Right hindlimb (tissue), 1 donor: ENCODE measurements at regions not wholly inside any gene's neighbourhood (a gene's known extent, or its start where the extent isn't known, plus 50 kb on each side); places are given as distances from the start of the nearest gene placed in this dataset.

ENCODE experiments used
- DNase-seq: peaks from one replicate; pipeline ENCODE4 v3.0.0-alpha.2; 2018

DNA sequence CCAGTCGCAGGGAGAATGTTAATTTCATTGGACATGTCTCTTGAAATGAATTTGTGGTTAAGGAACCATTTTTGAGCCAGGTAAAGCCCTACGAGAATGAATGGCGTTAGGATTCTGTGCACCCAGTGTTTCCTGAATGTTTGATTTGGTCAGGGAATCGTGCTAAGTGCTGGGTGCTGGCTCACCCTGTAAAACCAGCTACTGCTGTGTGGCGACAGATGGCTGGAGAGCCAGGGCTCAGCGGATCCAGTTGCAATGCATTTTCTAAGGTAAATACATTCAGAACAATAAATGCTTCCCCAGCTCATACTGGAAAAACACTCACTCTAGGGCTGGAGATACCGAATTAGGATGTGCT is 355.5 kb downstream of the GLRX3 start:
- DNase-seq: no peak

DNA sequence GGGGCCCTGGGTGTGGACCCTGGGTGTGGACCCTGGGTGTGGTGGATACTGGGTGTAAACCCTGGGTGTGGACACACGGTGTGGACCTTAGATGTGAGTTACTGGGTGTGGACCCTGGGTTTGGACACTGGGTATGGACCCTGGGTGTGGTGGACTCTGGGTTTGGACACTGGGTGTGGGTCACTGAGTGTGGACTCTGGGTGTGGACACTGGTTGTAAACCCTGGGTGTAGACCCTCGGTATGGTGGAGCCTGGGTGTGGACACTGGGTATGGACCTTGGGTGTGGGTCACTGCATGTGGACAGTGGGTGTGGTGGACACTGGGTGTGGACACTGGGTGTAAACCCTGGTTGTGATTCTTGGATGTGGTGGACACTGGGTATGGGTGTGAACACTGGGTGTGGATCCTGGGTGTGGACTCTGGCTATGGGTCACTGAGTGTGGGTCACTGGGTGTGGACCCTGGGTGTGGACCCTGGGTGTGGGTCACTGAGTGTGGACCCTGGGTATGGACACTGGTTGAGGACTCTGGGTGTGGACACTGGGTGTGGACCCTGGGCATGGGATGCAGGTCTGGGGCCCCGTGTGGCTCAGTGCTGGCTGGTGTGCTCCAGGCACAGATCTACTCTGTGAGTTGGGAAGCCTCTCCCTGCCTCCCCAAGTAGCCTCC is 356.2 kb downstream of the GLRX3 start:
- no peak for DNase-seq

- no peak for DNase-seq
These were observed 356.8 kb downstream of the GLRX3 start for GRCh38 chr10:130493021-130493420.

GRCh38 chr10:130493446-130494145 is 357.4 kb downstream of the GLRX3 start:
- no peak for DNase-seq

- no peak for DNase-seq
These were observed 359.1 kb downstream of the GLRX3 start for GRCh38 chr10:130495116-130495862.

DNA sequence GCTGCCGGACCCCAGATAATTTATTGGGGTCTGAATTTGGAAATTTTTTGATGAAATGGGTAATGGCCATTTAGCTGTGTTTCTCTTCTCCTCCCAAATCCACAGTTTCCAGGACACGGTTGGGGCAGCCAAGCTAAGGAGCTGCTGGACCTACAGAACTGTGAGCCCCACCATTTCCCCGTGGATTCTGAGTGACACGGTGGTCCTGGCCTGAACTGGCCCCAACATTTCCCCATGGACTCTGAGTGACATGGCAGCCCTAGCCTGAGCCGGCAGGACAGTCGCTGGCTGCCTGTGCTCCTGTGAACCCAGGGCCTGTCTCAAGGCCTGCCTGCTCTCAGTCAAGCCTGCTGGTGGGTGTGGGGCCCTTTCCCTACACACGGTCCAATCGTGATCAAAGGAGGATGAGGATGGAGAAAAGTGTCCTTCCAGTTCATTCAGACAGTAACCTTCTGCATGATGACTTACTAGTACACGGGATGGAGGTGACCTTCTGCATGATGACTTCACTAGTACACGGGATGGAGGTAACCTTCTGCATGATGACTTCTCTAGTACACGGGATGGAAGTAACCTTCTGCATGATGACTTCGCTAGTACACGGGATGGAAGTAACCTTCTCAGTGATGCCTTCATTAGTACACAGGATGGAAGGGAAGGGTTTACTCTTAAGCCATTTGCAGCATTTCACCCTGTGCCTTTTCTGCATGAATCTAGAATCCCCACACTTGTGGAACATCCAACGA is 359.9 kb downstream of the GLRX3 start:
- no peak for DNase-seq

GRCh38 chr10:130497056-130498010 is 361.1 kb downstream of the GLRX3 start:
- no peak for DNase-seq

GRCh38 chr10:130498042-130498441 is 361.9 kb downstream of the GLRX3 start:
- no peak for DNase-seq

DNA sequence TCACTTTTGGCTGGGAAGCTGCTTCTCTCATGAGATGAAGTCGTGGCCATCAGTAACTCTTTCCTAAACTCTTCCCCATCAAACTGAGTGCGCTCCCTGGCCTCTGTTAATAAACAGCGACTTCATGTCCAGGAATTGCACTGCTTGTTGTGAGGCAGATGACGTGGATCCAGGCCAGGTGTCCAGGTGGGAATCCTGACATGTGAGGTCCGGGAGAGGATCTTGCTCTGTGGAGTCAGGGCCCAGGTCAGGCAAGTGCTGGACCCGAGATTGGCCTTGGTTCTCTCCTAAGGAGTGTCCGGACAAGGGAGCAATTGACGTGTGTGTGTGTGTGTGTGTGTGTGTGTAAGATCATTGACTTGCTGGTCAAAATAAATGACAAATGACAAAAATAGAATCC is 362.7 kb downstream of the GLRX3 start:
- no peak for DNase-seq

- DNase-seq: no peak
These were observed 363.4 kb downstream of the GLRX3 start for GRCh38 chr10:130499541-130499940.

- DNase-seq: no peak
These were observed 364.2 kb downstream of the GLRX3 start for GRCh38 chr10:130500261-130501000.

- no peak for DNase-seq
These were observed 371.3 kb downstream of the GLRX3 start for GRCh38 chr10:130507461-130507860.

GRCh38 chr10:130509881-130510689 is 373.9 kb downstream of the GLRX3 start:
- DNase-seq: no peak

- DNase-seq: no peak
These were observed 374.6 kb downstream of the GLRX3 start for GRCh38 chr10:130510755-130511154.

- DNase-seq: no peak
These were observed 375.6 kb downstream of the GLRX3 start for GRCh38 chr10:130511766-130512165.

- no peak for DNase-seq
These were observed 376.7 kb downstream of the GLRX3 start for GRCh38 chr10:130512936-130513335.

GRCh38 chr10:130513686-130514476 is 377.7 kb downstream of the GLRX3 start:
- DNase-seq: no peak

DNA sequence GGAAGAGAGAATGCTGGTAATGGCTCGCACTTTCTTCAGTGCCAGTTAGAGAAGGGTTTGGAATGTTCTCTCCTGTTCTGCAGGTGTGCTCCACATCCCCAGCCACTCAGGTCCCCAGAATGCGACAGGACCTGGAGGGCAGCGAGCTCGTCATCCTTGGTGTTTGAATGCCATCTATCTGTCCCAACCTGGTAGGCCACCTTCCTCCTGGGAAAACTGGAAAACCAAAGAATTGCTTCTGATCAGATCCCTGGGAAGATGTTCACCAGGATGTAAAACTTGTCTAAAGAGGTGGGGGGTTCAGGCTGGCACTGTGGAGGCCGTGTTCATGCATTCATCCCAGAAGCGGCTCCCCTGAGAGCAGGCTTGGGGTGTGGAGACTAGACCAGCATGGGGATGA is 379.5 kb downstream of the GLRX3 start:
- no peak for DNase-seq

GRCh38 chr10:130516141-130516735 is 380.0 kb downstream of the GLRX3 start:
- no peak for DNase-seq
